ENCODE measurements at regions not wholly inside any gene's neighbourhood (a gene's known extent, or its start where the extent isn't known, plus 50 kb on each side); places are given as distances from the start of the nearest gene placed in this dataset.

DNA sequence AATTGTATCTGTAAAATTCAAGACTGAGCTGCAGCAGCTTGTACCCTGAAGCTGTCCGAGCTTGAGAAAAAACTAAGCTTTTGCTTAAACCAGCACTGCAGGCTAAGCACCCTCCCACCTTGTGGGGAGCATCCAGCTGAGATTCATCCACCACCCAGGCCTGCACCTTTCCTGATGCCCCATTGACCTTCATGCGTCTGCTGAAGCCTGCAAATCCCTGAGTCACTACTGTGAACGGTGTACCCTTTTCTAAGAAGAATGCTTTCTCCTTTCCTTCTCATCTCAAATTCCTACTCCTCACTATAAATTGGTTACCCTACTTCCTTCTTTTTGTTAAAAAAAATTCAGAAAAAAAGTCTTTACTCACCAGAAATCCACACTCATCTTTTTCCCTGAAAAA, 90.9 kb upstream of the RGS18 start:
- Mint-ChIP-seq H3K27ac (no peak overlapping the region), H3K4me3 (no peak overlapping the region), H3K4me1 (no peaks in the 10 kb centered on the region), H3K9me3 (no peaks in the 10 kb centered on the region), H3K36me3 (ENCODE audit: low read depth) (no peaks in the 10 kb centered on the region), H3K27me3 (no peaks in the 10 kb centered on the region)
- TF ChIP-seq, protein P1, sequence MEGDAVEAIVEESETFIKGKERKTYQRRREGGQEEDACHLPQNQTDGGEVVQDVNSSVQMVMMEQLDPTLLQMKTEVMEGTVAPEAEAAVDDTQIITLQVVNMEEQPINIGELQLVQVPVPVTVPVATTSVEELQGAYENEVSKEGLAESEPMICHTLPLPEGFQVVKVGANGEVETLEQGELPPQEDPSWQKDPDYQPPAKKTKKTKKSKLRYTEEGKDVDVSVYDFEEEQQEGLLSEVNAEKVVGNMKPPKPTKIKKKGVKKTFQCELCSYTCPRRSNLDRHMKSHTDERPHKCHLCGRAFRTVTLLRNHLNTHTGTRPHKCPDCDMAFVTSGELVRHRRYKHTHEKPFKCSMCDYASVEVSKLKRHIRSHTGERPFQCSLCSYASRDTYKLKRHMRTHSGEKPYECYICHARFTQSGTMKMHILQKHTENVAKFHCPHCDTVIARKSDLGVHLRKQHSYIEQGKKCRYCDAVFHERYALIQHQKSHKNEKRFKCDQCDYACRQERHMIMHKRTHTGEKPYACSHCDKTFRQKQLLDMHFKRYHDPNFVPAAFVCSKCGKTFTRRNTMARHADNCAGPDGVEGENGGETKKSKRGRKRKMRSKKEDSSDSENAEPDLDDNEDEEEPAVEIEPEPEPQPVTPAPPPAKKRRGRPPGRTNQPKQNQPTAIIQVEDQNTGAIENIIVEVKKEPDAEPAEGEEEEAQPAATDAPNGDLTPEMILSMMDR (IDR thresholded peaks at IDR 0.05): no peak
- DNase-seq (no peak), ATAC-seq (ENCODE audit: low read depth) (no peak)
- ChIA-PET POLR2A (no interaction called here), CTCF (no interaction called here)
- intact Hi-C loops (cut with micrococcal nuclease): no loop called here

DNA sequence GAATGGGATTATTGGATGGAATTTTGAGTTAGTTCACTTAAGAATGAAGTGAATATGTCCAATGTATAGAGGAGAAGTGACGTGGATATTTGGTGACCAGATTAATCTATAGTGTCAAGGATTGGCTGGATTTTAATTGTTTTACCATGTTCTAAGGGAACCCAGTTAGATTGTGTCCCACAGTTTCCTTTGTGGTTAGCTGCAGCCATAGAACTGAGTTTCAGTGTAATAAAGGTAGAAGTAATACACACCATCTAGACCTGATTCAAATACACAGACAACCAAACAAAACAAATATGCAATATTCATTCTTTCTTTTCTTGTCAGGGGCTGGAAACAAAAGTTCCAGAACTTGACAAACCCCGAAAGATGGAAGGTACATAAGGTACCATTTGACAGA, 88.0 kb upstream of the RGS18 start:
- H3K4me1 Mint-ChIP-seq: no peaks in the 10 kb centered on the region
- no peaks in the 10 kb centered on the region for H3K36me3 Mint-ChIP-seq (ENCODE audit: low read depth)
- ChIA-PET POLR2A (no interaction called here), CTCF (no interaction called here)
- no peak overlapping the region for H3K27ac Mint-ChIP-seq
- no peak overlapping the region for H3K4me3 Mint-ChIP-seq
- intact Hi-C loops (cut with micrococcal nuclease): no loop called here
- DNase-seq (no peak), ATAC-seq (ENCODE audit: low read depth) (no peak)
- TF ChIP-seq, protein P1 (IDR thresholded peaks at IDR 0.05): no peak
- no peaks in the 10 kb centered on the region for H3K27me3 Mint-ChIP-seq
- H3K9me3 Mint-ChIP-seq: no peaks in the 10 kb centered on the region

DNA sequence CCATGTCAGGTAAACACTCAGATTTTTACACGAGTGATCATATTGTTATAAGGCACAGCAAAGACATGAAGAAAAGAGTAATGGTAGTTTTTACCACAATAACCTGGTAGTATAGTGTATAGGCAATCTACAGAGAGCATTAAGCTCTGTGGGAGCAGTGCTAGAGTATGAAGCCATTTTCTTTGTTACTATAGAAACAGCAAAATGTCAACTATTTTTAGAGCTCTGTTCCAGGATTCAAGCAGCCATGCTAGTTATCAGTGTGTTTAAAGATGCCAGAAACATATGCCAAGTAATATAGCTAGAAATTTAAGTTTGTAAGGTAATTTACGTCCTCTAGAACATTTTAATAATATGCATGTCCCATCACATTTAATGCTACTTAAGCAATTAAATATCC, 77.6 kb upstream of the RGS18 start:
- ChIA-PET POLR2A (no interaction called here), CTCF (no interaction called here)
- H3K4me3 Mint-ChIP-seq: no peak overlapping the region
- no peak for DNase-seq
- intact Hi-C loops (cut with micrococcal nuclease): no loop called here
- H3K36me3 Mint-ChIP-seq (ENCODE audit: low read depth): no peaks in the 10 kb centered on the region
- H3K27ac Mint-ChIP-seq: no peak overlapping the region
- TF ChIP-seq, protein P1 (IDR thresholded peaks at IDR 0.05): no peak
- H3K4me1 Mint-ChIP-seq: no peaks in the 10 kb centered on the region
- no peak for ATAC-seq (ENCODE audit: low read depth)
- H3K27me3 Mint-ChIP-seq: no peaks in the 10 kb centered on the region
- H3K9me3 Mint-ChIP-seq: no peaks in the 10 kb centered on the region

DNA sequence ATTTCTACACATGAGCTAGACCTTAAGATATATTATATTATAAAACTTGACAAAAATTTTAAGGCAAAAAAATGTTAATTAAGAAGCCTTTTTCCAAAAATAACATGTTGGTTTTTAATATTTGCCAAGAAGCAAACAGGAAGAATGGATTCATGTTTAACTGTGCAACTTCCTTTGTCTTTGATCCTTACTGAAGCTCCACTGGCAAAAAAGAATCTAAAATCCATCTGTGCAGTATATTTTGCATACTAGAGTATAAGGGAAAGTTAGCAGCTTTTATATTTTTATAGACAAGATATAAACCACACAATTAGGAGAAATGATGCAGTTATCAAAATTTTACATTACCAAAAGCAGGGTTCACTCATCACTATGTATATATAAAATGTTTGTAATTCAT, 76.9 kb upstream of the RGS18 start:
- no peak overlapping the region for H3K27ac Mint-ChIP-seq
- no peak overlapping the region for H3K4me3 Mint-ChIP-seq
- ATAC-seq (ENCODE audit: low read depth) (no peak), DNase-seq (no peak)
- no peaks in the 10 kb centered on the region for H3K27me3 Mint-ChIP-seq
- no peaks in the 10 kb centered on the region for H3K9me3 Mint-ChIP-seq
- ChIA-PET POLR2A (no interaction called here), CTCF (no interaction called here)
- intact Hi-C loops (cut with micrococcal nuclease): no loop called here
- H3K4me1 Mint-ChIP-seq: no peaks in the 10 kb centered on the region
- H3K36me3 Mint-ChIP-seq (ENCODE audit: low read depth): no peaks in the 10 kb centered on the region
- TF ChIP-seq, protein P1 (IDR thresholded peaks at IDR 0.05): no peak

DNA sequence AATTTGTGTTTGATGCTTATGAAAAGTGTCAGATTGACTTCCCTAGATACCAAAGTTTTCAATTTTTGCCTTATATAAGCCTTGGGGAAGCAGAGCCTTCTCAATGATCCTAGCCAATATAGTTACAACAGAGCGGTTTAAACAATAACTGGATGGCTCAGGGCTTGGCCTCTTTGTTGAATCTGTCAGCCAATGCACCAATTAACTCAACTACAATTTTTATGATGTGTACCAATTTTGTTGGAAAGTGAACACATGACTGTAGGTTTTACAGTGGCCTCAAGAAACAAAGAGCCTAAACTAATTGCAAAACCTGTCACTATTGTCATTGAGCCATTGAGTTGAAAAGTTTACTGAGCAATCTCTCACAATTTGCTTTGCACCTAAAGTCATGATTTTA, 71.6 kb upstream of the RGS18 start:
- Mint-ChIP-seq H3K4me1 (no peaks in the 10 kb centered on the region), H3K4me3 (no peak overlapping the region), H3K27me3 (no peaks in the 10 kb centered on the region), H3K9me3 (no peaks in the 10 kb centered on the region), H3K36me3 (ENCODE audit: low read depth) (no peaks in the 10 kb centered on the region), H3K27ac (no peak overlapping the region)
- TF ChIP-seq, protein P1 (IDR thresholded peaks at IDR 0.05): no peak
- no peak for DNase-seq
- ChIA-PET POLR2A (no interaction called here), CTCF (no interaction called here)
- no peak for ATAC-seq (ENCODE audit: low read depth)
- intact Hi-C loops (cut with micrococcal nuclease): no loop called here
